Osteocyte (in vitro differentiated cells): ENCODE measurements at regions not wholly inside any gene's neighbourhood (a gene's known extent, or its start where the extent isn't known, plus 50 kb on each side); places are given as distances from the start of the nearest gene placed in this dataset.

ENCODE experiments used
- DNase-seq: peaks from one replicate; pipeline ENCODE4 v3.0.0; 2021; ENCODE audit warnings: mixed read lengths; ENCODE audit not compliant: unreplicated experiment; ENCODE audit errors: extremely low spot score
- H3K27ac Mint-ChIP-seq: one replicate; pipeline ENCODE4 v1.8.0; 2021; ENCODE audit warnings: mild to moderate bottlenecking, mixed read lengths; ENCODE audit not compliant: unreplicated experiment
- H3K27me3 Mint-ChIP-seq: one replicate; pipeline ENCODE4 v1.8.0; 2021; ENCODE audit warnings: mixed read lengths; ENCODE audit not compliant: unreplicated experiment
- H3K36me3 Mint-ChIP-seq: one replicate; pipeline ENCODE4 v1.8.0; 2021; ENCODE audit warnings: mixed read lengths; ENCODE audit not compliant: unreplicated experiment
- H3K4me1 Mint-ChIP-seq: one replicate; pipeline ENCODE4 v1.8.0; 2021; ENCODE audit warnings: mixed read lengths; ENCODE audit not compliant: unreplicated experiment
- H3K4me3 Mint-ChIP-seq: one replicate; pipeline ENCODE4 v1.8.0; 2021; ENCODE audit warnings: mild to moderate bottlenecking, moderate library complexity, mixed read lengths; ENCODE audit not compliant: unreplicated experiment
- H3K9me3 Mint-ChIP-seq: one replicate; pipeline ENCODE4 v1.8.0; 2021; ENCODE audit warnings: mixed read lengths; ENCODE audit not compliant: unreplicated experiment
- TF ChIP-seq, protein P1 (sequence below): fragments of 200-600 bp; sonication (generic); IDR thresholded peaks from 2 replicates; pipeline ENCODE4 v1.5.0; 2021; ENCODE audit warnings: antibody characterized with exemption, mild to moderate bottlenecking, moderate library complexity

DNA sequence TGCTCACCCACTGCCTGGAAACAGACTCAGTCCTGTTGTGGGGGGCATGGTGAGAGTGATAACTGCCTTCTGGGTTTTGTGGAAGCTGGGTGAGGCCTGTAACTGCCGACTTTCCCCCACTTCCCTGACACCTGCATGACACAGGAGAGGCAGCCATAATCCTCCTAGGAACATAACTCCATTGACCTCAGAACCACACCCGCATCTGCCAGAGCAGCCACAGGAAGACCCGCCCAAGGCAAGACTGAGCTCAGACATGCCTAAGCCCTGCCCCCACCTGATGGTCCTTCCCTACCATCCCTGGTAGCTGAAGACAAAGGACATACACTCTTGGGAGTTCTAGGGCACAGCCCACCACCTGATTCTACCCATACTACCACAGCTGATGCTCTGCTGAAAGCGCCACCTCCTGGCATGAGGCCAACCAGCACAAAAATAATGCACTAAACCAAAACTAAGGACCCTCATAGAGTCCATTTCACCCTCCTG, 326.7 kb downstream of the RBM26 start:
- Mint-ChIP-seq H3K27ac (no peak overlapping the region), H3K27me3 (peaks cover 4% of the 10 kb centered on the region), H3K9me3 (no peaks in the 10 kb centered on the region), H3K4me1 (no peaks in the 10 kb centered on the region), H3K36me3 (no peaks in the 10 kb centered on the region), H3K4me3 (no peak overlapping the region)
- TF ChIP-seq, protein P1, sequence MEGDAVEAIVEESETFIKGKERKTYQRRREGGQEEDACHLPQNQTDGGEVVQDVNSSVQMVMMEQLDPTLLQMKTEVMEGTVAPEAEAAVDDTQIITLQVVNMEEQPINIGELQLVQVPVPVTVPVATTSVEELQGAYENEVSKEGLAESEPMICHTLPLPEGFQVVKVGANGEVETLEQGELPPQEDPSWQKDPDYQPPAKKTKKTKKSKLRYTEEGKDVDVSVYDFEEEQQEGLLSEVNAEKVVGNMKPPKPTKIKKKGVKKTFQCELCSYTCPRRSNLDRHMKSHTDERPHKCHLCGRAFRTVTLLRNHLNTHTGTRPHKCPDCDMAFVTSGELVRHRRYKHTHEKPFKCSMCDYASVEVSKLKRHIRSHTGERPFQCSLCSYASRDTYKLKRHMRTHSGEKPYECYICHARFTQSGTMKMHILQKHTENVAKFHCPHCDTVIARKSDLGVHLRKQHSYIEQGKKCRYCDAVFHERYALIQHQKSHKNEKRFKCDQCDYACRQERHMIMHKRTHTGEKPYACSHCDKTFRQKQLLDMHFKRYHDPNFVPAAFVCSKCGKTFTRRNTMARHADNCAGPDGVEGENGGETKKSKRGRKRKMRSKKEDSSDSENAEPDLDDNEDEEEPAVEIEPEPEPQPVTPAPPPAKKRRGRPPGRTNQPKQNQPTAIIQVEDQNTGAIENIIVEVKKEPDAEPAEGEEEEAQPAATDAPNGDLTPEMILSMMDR, result no peak
- DNase-seq, result no peak

DNA sequence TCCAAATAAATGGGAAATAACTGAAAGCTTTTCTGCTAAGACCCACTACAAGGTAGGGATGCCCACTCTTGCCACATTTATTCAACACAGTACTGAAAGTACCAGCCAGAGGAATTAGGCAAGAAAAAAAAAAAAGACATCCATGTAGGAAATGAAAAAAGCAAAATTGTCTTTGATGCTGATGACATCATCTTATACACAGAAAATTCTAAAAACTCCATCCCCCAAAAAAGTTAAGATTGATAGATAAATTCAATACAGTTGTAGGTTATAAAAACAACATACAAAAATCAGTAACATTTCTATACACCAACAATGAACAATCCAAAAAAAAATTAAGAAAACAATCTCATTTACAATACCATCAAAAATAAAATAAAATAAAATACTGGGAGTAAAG, 330.4 kb downstream of the RBM26 start:
- Mint-ChIP-seq H3K27ac (no peak overlapping the region), H3K36me3 (no peaks in the 10 kb centered on the region), H3K4me1 (no peaks in the 10 kb centered on the region), H3K9me3 (no peaks in the 10 kb centered on the region), H3K27me3 (peaks cover 1% of the 10 kb centered on the region), H3K4me3 (no peak overlapping the region)
- TF ChIP-seq, protein P1, result no peak
- no peak for DNase-seq

DNA sequence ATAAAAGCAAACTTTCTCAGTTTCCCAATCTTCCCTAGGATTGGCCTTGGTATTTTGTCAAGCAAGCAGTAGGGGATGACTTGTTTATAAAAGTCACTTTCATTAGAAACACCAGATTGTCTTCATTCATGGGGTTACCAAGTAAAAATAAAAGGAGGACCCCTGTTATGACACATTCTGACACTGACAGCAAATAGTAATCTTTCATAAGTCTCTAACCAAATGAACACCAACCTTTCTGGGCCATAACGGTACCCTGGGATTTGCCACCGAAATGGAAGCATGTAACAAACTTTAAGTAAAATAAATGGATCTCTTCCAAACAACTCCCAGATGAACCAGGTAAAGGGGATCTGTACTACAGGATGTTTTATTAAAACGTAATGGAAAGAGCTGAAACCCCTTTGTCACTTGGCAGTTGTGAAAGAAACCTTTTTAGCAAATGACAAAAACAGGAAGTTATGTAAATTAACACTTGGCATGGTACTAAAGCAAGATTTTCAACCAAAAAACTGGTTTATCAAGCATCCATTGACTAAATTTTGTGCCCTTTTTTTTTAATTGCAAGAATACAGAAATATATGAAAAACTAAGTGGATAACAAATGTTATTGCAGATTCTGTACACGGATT, 335.6 kb downstream of the RBM26 start:
- Mint-ChIP-seq H3K4me3 (no peak overlapping the region), H3K4me1 (no peaks in the 10 kb centered on the region), H3K9me3 (no peaks in the 10 kb centered on the region), H3K27me3 (peaks cover 1% of the 10 kb centered on the region), H3K36me3 (no peaks in the 10 kb centered on the region), H3K27ac (no peak overlapping the region)
- DNase-seq, result no peak
- TF ChIP-seq, protein P1, result no peak

DNA sequence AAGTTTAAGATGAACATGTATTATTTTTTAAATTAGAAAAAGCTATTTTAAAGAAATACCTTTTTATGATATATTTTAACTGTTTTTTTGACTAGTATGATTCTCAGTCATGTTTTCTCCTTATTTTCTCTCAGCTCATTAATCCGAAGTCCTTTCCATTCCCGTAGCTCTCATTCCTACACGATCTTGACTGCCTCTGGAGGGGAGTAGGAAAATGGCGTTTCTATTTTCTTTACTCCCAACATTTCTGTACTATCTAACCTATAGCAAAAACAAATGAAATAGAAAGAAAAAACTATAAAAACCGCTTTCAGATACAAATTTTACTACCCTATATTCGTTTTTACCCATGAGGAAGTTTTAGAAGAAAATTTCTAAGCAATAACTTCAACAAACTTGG, 343.8 kb downstream of the RBM26 start:
- Mint-ChIP-seq H3K4me1 (no peaks in the 10 kb centered on the region), H3K36me3 (no peaks in the 10 kb centered on the region), H3K27me3 (peaks cover 3% of the 10 kb centered on the region), H3K4me3 (no peak overlapping the region), H3K9me3 (no peaks in the 10 kb centered on the region), H3K27ac (no peak overlapping the region)
- no peak for DNase-seq
- TF ChIP-seq, protein P1, result no peak

DNA sequence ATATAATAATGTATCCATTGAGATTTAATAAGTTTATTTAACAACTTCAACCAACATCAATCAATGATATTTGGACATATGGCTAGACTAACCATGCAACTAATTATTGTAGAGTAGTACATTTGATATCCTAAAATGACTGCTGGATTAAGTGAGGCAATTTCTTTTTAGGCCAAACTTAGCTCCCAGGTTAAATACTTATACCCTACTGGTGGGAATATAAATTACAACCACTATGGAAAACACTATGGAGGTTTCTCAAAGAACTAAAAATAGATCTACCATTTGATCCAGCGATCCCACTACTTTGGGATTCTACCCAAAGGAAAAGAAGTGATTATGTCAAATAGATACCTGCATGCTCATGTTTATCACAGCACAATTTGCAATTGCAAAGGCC, 345.8 kb downstream of the RBM26 start:
- no peak for DNase-seq
- Mint-ChIP-seq H3K9me3 (no peaks in the 10 kb centered on the region), H3K4me1 (no peaks in the 10 kb centered on the region), H3K27ac (no peak overlapping the region), H3K27me3 (peaks cover 3% of the 10 kb centered on the region), H3K36me3 (no peaks in the 10 kb centered on the region), H3K4me3 (no peak overlapping the region)
- TF ChIP-seq, protein P1, result no peak
